ENCODE measurements at regions not wholly inside any gene's neighbourhood (a gene's known extent, or its start where the extent isn't known, plus 50 kb on each side); places are given as distances from the start of the nearest gene placed in this dataset.

GRCh38 chr10:130510755-130511154 lies 374.6 kb downstream of the GLRX3 start:
- 44% methylated on average over 3 of the region's 9 CpGs; no CpG with 5 or more reads in 1 of the 2 experiments for WGBS, 2 experiments (ENCODE audit: extremely low coverage in 2 of 2, insufficient read length in 1 of 2)
- dilution Hi-C loops (cut with HindIII; ENCODE audit: low sequenced_read_pairs, unreplicated experiment) (no loop called here), in situ Hi-C loops (cut with MboI; ENCODE audit: low sequenced_read_pairs) (no loop called here), intact Hi-C loops (cut with micrococcal nuclease) (no loop called here)
- Histone ChIP-seq H3K4me3 (ENCODE audit: insufficient read depth, low read depth, low read length) (no peak overlapping the region), H3K27ac (ENCODE audit: insufficient read depth, low read length) (no peak overlapping the region), H3K27me3 (ENCODE audit: control insufficient read depth, insufficient read depth, low read length) (no peaks in the 10 kb centered on the region), H2BK15ac (ENCODE audit: low read depth, low read length) (no peak overlapping the region), H2AK9ac (replicated peaks; ENCODE audit: low read depth, low read length, poor library complexity) (no peak overlapping the region), H3K79me1 (ENCODE audit: low read depth in 1 of 2, low read length in 2 of 2) (no peaks in the 10 kb centered on the region), H3K36me3 (ENCODE audit: control insufficient read depth, insufficient read depth, low read length) (no peaks in the 10 kb centered on the region), H3K4ac (ENCODE audit: low read depth, low read length) (no peak overlapping the region), H3K9me3 (ENCODE audit: control insufficient read depth, insufficient read depth, low read length) (peaks cover 54% of the 10 kb centered on the region), H2BK120ac (ENCODE audit: low read depth, low read length) (no peak overlapping the region), H4K8ac (ENCODE audit: low read depth in 2 of 2, low read length in 2 of 2) (no peak overlapping the region), H4K20me1 (ENCODE audit: insufficient read depth, low read length) (no peaks in the 10 kb centered on the region), H3K23ac (ENCODE audit: low read depth, low read length) (no peak overlapping the region), H3K4me2 (ENCODE audit: low read depth, low read length) (no peak overlapping the region), H2AK5ac (ENCODE audit: low read depth, low read length) (no peak overlapping the region), H3K14ac (replicated peaks; ENCODE audit: low read depth, low read length) (no peak overlapping the region), H2BK5ac (ENCODE audit: low read depth, low read length, poor library complexity, severe bottlenecking) (no peak overlapping the region), H3K18ac (ENCODE audit: low read depth, low read length) (no peak overlapping the region), H2BK20ac (ENCODE audit: low read depth, low read length) (no peak overlapping the region), H4K5ac (ENCODE audit: low read depth, low read length) (no peak overlapping the region), H3K4me1 (ENCODE audit: control insufficient read depth, insufficient read depth, low read length) (no peaks in the 10 kb centered on the region), H2AFZ (replicated peaks; ENCODE audit: low read length, poor library complexity) (no peak overlapping the region), H3K9me1 (ENCODE audit: insufficient read depth, low read length) (no peaks in the 10 kb centered on the region), H3K56ac (ENCODE audit: extremely low read depth, insufficient read depth, low read length) (no peak overlapping the region), H4K91ac (ENCODE audit: insufficient read depth, low read depth, low read length) (no peak overlapping the region), H3K9ac (ENCODE audit: low read depth, low read length) (no peak overlapping the region)
- POLR2A ChIA-PET (ENCODE audit: unreplicated experiment): no interaction called here
- no peak for DNase-seq
- no peak for ATAC-seq (ENCODE audit: low read depth)
- BruUV-seq (replicated peaks): no TSS peak
- TF ChIP-seq RAD21 (IDR thresholded peaks at IDR 0.05; ENCODE audit: low read length) (no peak), NFE2L2 (IDR thresholded peaks at IDR 0.05; ENCODE audit: low read depth, low read length) (no peak), MAZ (IDR thresholded peaks at IDR 0.05; ENCODE audit: borderline replicate concordance, low read depth, low read length) (no peak), CEBPB (IDR thresholded peaks at IDR 0.05; ENCODE audit: low read depth, low read length) (no peak), CTCF (conservative IDR thresholded peaks at IDR 0.05; ENCODE audit: low read depth, low read length) (no peak), BHLHE40 (IDR thresholded peaks at IDR 0.05; ENCODE audit: low read depth, low read length) (no peak), MXI1 (IDR thresholded peaks at IDR 0.05; ENCODE audit: borderline replicate concordance, low read depth, low read length) (no peak), RCOR1 (IDR thresholded peaks at IDR 0.05; ENCODE audit: insufficient replicate concordance, low read length) (no peak), CHD1 (IDR thresholded peaks at IDR 0.05; ENCODE audit: low read depth, low read length) (no peak), FOS (IDR thresholded peaks at IDR 0.05; ENCODE audit: low read depth, low read length) (no peak), USF2 (IDR thresholded peaks at IDR 0.05; ENCODE audit: low read depth, low read length) (no peak), MAFK (IDR thresholded peaks at IDR 0.05; ENCODE audit: low read depth, low read length) (no peak), POLR2A (IDR thresholded peaks at IDR 0.05; ENCODE audit: low read depth, low read length) (no peak), ELK1 (IDR thresholded peaks at IDR 0.05; ENCODE audit: borderline replicate concordance, low read depth, low read length) (no peak), RFX5 (IDR thresholded peaks at IDR 0.05; ENCODE audit: low read depth, low read length) (no peak), SMC3 (IDR thresholded peaks at IDR 0.05; ENCODE audit: low read depth, low read length) (no peak)
- CTCF ChIA-PET: no interaction called here
